ENCODE measurements at regions not wholly inside any gene's neighbourhood (a gene's known extent, or its start where the extent isn't known, plus 50 kb on each side); places are given as distances from the start of the nearest gene placed in this dataset.
"Not testable (repeated sequence)": the region's sequence is repeated elsewhere in the genome, so short reads cannot be mapped to it uniquely, and the experiment has no call there.

GRCh38 chr4:148643851-148644250 lies 201.6 kb upstream of the NR3C2 start:
- H3K4me3 ChIP-seq (ENCODE audit: low read depth, low read length), result no peak overlapping the region
- DNase-seq (ENCODE audit: low read depth), result no peak
- TF ChIP-seq, protein P1, sequence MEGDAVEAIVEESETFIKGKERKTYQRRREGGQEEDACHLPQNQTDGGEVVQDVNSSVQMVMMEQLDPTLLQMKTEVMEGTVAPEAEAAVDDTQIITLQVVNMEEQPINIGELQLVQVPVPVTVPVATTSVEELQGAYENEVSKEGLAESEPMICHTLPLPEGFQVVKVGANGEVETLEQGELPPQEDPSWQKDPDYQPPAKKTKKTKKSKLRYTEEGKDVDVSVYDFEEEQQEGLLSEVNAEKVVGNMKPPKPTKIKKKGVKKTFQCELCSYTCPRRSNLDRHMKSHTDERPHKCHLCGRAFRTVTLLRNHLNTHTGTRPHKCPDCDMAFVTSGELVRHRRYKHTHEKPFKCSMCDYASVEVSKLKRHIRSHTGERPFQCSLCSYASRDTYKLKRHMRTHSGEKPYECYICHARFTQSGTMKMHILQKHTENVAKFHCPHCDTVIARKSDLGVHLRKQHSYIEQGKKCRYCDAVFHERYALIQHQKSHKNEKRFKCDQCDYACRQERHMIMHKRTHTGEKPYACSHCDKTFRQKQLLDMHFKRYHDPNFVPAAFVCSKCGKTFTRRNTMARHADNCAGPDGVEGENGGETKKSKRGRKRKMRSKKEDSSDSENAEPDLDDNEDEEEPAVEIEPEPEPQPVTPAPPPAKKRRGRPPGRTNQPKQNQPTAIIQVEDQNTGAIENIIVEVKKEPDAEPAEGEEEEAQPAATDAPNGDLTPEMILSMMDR (IDR thresholded peaks at IDR 0.05; ENCODE audit: insufficient read depth, low read length), result no peak

GRCh38 chr4:148642907-148643306 lies 200.7 kb upstream of the NR3C2 start:
- TF ChIP-seq, protein P1 (IDR thresholded peaks at IDR 0.05; ENCODE audit: insufficient read depth, low read length), result no peak
- DNase-seq (ENCODE audit: low read depth), result no peak
- no peak overlapping the region for H3K4me3 ChIP-seq (ENCODE audit: low read depth, low read length)

DNA sequence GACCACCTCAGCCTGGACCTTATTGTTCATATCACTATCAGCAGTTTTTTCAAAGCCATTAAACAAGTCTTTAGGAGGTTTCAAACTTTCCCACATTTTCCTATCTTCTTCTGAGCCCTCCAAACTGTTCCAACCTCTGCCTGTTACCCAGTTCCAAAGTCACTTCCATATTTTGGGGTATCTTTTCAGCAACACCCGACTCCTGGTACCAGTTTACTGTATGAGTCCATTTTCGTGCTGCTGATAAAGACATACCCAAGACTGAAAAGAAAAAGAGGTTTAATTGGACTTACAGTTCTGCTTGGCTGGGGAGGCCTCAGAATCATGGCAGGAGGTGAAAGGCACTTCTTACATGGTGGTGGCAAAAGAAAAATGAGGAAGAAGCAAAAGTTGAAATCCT lies 195.9 kb upstream of the NR3C2 start:
- not testable (repeated sequence) for DNase-seq (ENCODE audit: low read depth); H3K4me3 ChIP-seq (ENCODE audit: low read depth, low read length)

GRCh38 chr4:148637453-148637852 lies 195.2 kb upstream of the NR3C2 start:
- H3K4me3 ChIP-seq (ENCODE audit: low read depth, low read length); DNase-seq (ENCODE audit: low read depth): not testable (repeated sequence)

DNA sequence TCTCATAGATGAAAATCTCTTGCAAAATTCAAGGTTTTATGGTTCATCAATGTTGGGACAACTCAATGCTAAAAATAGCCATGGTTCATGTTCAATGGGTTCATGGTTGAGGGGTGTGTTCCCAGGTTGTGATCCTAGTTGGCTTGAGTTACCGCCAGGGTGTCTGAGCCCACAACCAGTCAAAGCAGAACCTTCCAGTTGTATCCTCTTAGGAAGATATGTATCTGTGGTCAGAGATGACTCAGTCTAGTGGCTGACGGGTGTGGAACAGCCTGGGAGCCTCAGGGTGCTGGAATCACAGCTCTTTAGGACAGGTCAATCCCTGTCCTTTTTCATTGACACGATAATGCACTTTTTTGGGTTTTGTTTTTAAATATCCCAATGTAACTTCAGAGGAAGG lies 192.3 kb upstream of the NR3C2 start:
- H3K4me3 ChIP-seq (ENCODE audit: low read depth, low read length), result no peak overlapping the region
- DNase-seq (ENCODE audit: low read depth), result no peak
- TF ChIP-seq, protein P1 (IDR thresholded peaks at IDR 0.05; ENCODE audit: insufficient read depth, low read length), result no peak

- DNase-seq (ENCODE audit: low read depth), result no peak
- H3K4me3 ChIP-seq (ENCODE audit: low read depth, low read length), result no peak overlapping the region
- TF ChIP-seq, protein P1 (IDR thresholded peaks at IDR 0.05; ENCODE audit: insufficient read depth, low read length), result no peak
These were observed 191.5 kb upstream of the NR3C2 start for GRCh38 chr4:148633720-148634119.

DNA sequence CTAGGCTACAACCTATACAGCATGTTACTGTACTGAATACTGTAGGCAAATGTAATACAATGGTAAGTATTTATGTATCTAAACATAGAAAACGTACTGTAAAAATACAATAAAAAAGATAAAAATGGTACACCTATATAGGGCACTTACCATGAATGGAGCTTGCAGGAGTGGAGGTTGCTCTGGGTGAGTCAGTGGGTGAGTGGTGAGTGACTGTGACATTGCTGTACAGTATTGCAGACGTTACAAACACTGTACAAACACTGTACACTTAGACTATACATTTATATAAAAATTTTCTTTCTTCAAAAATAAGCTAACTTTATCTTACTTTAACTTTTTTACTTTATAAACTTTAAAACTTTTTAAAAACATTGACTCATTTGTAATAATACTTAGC lies 190.3 kb upstream of the NR3C2 start:
- TF ChIP-seq, protein P1 (IDR thresholded peaks at IDR 0.05; ENCODE audit: insufficient read depth, low read length), result no peak
- DNase-seq (ENCODE audit: low read depth), result no peak
- no peak overlapping the region for H3K4me3 ChIP-seq (ENCODE audit: low read depth, low read length)

DNA sequence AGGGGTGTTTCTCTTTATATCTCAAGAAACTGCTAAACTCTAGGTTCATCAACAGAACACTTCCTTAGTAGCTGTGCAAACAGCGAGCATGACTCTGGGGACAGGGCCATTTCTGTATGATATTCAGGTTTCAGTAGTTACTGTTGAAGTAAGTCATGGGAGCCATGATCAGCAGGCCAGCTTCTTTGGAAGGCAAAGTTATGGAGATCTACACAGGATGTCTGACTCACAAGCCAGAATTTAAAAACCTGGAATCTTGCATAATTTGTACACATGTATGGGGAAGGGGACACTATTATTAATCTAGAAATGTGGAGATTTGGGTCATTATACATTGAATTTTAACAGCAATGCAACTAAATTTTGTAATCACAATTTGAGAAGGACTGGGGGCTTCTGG lies 187.8 kb upstream of the NR3C2 start:
- H3K4me3 ChIP-seq (ENCODE audit: low read depth, low read length), result no peak overlapping the region
- TF ChIP-seq, protein P1 (IDR thresholded peaks at IDR 0.05; ENCODE audit: insufficient read depth, low read length), result no peak
- DNase-seq (ENCODE audit: low read depth), result no peak

All from fibroblast of the aortic adventitia (primary cell).